HG03378 (cell line): ENCODE measurements at regions not wholly inside any gene's neighbourhood (a gene's known extent, or its start where the extent isn't known, plus 50 kb on each side); places are given as distances from the start of the nearest gene placed in this dataset.

Experiments
- ATAC-seq: cut with Tn5 transposase; IDR thresholded peaks from one replicate; pipeline ENCODE4 v1.9.1; 2021; ENCODE audit warnings: mild to moderate bottlenecking, moderate library complexity; ENCODE audit not compliant: unreplicated experiment

DNA sequence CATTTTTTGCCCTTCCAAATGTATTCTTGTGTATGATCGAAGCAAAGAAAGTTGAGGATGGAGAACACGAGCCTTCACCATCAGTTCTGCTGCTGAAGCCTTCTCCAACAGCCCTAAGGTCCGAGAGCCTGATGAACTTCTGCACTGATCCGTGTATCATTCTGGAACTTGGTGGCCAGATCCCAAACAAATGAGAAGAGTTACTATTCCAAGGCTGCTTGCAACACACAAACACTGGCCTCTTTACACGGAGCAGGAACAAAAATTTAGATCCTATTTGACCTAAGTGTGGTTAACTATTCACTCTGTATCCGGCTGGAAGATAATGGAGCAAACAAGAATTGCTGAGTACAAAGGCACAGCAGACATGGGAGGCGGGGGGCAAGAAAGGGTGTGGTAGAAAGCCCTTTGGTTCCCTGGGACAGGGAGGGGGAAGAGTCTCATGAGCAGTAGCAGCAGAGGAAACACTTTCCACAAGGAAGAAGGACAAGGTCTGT lies 282.9 kb downstream of the SOX9 start:
- ATAC-seq = no peak

DNA sequence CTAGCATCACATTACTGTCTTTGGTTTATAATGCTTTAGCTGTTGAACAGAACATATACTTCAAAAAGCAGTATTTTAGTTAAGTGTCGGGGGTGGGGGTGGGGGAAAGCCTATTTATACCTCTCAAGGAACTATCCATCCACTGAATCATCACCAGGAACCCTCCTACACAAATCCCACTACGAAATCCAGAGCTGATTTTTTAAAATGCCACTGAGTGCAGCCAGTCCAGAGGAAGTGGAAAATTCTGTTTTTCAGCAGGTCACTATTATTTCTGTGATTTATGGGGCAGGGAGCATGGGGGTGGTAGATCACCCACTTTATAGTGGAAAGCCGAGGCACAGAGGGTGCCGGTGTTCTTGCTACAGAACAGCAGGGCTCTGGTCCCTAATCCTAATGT lies 284.1 kb downstream of the SOX9 start:
- ATAC-seq = no peak

DNA sequence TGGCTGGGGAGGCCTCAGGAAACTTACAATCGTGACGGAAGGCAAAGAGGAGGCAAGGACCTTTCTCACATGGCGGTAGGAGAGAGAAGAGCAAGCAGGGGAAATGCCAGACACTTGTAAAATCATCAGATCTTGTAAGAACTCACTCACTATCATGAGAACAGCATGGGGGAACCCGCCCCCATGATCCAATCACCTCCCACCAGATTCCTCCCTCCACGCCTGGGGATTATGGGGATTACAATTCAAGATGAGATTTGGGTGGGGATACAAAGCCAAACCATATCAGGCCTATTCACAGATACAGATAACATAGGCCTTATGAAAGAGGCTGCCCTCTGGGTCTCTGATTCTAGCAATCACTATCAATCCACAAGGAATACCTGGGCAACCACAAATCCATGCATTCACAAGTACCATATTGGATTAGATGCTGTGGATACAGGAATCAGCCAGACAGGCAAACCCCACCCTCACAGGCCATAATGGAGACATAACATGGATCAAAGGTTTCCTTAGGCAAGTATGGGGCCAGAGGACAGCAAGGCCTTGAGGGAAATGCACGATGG lies 284.9 kb downstream of the SOX9 start:
- no peak for ATAC-seq

DNA sequence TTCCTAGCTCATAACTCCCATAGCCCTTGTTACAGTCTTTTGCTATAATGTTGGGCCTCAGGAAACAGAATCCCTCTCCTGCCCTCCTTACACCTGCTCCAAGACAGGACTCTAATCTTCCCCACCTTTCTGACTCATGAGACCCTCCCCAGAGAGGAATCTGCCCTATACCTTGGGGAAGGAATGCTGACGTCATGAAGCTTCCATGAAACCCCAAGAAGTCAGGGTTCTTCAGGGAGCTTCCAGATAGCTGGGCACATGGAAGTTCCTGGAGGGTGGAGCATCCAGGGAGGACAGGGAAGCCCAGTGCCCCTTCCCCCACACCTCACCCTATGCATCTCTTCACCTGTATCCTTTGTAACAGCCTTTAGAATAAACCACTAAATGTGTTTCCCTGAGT lies 285.7 kb downstream of the SOX9 start:
- ATAC-seq = no peak

DNA sequence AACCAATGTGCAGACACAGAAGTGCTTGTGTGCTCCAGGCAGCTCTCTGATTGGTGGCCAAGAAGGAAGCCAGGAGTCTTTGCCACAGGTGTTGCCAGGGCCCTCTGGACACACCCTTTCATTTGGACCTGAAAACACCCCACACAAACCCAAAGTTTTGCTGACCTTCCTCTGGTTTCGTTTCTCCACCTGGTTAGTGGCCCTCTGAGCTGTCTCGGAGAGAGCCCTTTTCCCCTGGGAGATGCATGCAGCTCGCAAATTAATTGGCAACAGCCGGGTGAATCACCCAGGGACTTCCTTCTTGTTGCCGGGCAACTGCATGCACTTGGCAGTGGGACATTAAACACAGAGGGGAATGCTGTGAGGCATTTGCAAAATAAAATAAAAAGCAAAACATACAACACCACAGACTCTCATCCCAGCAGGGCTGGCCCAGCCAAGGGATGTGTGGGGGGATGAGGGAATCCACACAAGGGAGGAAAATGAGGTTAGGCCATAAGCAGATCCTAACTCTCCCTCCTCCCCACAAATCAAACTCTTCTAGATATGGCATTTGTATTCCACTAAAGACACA lies 286.6 kb downstream of the SOX9 start:
- peak; percentile 91 for ATAC-seq

DNA sequence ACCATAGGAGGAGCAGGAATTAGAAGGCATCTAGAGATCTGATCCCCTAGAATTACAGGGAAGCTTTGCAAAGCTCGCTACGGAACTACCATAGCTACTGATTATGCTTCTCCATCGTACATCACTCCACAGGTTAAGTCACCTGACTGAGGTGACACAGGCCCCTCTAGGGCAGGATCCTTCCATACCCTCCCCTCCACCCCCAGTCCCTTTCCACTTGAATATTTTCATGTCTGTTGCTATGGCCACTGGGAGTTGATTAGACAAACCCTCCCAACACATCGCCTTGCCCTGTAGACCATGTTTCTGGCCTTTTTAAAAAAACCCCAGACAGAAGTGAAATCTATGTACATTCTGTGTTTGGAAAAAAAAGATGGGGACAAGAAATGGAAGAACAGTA lies 287.1 kb downstream of the SOX9 start:
- ATAC-seq = no peak

DNA sequence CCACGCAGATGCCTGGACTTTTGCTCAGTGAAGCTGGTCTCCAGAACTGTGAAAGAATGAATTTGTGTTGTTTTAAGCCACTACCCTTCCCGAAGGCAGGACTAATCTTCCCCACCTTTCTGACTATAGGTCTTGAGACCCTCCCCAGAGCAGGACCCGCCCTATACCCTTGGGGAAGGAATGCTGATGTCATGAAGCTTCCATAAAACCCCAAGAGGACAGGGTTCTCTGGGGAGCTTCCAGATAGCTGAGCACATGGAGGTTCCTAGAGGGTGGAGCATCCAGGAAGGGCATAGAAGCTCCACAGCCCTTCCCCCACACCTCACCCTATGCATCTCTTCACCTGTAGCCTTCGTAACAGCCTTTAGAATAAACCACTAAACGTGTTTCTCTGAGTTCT lies 287.8 kb downstream of the SOX9 start:
- no peak for ATAC-seq

DNA sequence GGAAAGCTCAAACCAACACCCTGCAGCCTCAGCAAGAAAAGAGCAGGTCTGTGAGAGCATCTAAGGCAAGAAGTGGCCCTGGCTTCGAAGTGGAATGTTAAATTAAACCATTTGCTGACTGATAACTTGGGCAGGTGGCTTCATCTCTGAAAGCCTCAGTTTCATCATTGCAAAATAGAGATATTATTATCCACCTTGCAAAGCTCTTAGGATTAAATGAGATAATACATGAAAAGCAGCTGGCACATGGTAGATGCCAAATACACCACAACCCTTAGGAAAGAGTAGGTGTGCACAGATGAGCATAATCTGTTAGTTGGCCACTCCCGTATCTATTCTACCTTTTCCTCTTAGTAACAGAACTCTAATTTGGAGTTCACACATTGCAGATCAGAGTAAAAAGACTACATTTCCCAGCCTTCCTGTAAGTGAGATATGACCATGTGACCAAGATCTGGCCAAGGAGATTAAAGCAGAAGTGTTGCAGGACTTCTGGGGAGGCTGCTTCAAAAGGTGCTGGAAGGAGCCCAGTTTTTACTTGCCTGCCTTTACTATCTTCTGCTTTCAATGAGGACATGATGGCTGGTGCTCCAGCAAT lies 288.7 kb downstream of the SOX9 start:
- ATAC-seq = peak; percentile 46

DNA sequence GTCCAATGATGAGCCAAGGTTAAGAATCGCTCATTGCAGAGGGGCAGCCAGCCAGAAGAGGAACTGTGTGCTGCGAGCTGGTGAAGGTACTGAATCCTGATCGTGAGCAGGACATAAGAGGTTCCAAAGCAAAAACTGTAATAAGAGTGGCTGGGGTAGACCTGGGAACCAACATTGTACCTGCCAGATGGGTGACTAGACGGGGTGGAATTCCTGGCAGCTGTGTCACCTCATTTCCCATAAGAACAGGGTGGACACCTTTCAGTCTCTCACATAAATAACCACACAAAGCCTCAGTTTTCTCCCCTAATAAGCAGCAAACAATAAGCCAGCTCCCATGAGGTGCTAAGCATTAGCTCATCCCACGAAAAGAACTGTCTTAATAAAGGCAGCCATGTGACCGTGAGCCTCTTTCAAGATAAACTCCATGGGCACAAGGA lies 290.3 kb downstream of the SOX9 start:
- no peak for ATAC-seq

DNA sequence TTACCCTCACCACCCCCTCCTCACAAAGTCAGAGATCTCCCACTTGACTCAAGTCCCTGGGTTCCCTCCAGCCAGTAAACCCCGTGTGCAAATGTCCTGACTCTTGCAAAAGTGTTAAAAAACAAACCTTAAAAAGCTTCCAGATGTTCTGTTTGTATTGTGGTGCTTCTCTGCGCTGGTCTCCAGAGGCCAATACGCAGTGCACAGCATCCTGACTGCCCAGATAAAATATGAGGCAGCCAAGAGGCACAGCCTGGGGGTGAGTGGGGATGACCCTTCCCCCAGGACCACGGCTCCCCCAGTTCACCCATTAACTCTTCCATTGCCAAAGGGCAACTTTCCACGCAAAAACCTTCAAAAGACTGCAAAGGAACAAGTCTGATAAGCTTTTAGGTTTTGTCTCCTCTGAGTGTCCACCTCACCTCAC lies 291.8 kb downstream of the SOX9 start:
- no peak for ATAC-seq

DNA sequence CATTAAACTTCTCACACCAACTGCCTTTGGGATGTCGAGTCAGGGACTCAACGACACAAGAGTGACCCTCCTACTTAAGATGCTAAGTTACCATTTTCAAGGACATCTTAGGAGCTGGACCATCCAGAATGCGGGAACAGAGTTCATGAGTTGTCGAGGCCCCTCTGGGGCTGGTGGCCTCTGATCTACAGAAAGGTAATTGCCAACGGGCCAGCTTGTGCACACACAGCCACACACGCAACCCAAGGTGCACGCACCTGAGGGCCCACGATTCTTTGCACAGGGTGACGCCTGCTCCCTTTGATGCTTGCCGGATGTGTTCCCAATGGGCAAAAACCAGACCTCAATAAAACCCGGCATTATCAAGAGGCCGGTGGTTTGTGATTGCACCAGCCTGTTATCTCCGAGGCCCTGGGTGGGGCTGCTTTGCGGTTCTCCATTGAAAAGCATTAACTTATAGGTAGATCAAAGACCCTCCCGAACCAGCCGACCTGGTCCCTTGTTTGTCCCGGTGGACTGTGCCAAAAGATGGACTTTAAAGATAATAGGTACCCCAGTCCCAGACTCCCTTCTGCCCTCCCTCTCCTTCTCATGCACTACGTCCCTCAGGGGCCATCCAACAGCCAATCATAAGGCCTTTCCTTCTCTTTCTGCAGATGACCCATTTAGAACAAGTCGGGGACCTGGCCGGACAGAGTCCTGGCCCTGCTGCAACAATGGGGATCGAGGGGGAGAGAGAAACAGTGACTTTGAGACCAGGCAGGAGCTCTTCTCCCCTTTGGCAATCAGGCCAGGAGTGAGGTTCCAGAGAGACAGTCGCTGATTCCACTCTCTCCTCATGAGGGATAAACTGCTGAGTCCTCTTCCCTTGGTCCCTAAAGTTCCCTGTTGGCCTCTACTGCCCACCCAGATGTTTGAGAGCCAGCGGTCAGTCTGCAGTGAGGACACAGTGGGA lies 292.5 kb downstream of the SOX9 start:
- no peak for ATAC-seq

DNA sequence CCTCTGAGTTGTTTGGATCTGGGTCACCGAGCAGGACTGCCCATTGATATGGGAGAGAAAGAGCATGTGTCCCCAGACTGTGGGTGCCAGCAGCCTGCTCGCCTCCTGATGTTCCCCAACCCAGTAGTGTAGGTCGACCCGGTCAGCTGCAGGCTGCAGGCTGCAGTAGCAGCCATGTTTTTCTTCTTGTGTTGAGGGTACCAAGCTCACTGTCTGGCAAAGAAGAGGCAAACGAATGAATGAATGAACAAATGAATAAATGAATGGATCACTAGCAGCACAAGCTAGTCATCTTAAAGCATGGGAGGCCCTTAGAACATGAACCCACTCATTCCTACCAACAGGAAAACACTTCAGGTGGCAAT lies 293.2 kb downstream of the SOX9 start:
- no peak for ATAC-seq

DNA sequence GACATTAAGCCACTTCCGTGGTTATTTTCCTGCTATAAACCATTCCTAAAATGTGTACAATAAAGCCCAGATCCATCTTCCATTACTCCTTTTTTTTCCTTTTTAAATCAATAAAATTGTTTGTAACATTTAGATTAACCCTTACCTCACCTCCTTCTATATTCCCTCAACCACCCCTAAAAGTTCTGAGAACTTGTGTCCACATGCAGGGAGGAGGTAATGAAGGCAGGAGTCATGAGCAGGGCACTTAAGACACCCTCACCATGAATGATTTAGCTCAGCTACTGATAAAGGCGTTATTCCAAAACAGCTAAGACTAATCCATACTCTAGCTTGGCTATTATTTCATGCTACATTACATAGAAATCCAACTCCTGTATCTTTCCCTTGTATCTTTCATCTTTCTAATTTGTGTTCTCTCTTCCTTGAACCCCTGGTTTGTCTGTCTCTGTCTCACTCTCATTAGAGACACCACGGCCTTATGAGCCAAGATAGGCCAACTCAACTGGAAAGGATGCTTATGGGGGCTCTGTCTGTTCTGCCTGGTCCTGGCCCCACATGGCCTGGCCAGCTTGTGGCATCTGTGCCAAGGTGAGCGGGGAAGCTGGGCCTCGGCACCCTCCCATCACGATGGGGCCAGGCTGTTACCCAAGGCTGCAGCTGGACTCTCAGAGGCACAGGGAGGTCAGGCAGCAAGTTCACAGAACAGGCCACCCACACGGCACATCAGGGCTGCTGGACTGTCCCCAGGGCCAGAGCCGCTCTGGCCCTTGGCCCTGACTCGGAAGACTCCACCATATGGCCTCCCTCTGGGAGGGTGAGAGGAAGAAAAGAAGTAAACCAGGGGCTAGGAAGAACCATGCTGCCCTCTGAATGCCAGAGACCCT lies 294.4 kb downstream of the SOX9 start:
- no peak for ATAC-seq

DNA sequence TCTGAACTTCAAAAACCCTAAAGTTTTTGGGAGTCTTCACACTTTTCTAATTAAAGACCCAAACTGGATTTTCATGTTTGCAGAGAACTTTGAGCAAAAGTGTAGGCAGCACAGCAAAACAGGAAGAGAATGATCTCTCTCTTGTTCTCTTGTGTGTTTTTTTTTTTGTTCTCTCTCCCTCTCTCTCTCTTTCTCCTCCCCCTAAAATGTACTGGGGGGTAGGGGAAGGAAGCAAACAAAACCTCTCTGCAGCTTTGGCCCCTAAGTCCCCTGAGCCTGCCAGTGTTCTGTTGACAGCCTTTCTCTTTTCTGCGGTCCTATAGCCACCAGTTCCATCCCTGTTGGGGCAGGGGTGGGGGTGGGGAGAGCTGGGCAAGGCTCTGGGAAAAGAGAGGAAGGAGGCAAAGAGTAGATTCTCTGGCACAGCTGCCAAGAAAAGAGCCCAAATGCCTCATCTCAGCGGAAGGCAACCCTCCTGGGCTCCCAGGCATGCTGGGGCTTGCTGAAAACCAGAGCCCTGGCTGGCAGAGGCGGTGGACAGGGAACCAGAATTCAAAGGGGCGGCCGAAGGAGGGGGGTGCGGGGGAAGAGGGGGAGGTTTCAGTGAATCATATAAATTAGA lies 295.3 kb downstream of the SOX9 start:
- ATAC-seq = no peak

DNA sequence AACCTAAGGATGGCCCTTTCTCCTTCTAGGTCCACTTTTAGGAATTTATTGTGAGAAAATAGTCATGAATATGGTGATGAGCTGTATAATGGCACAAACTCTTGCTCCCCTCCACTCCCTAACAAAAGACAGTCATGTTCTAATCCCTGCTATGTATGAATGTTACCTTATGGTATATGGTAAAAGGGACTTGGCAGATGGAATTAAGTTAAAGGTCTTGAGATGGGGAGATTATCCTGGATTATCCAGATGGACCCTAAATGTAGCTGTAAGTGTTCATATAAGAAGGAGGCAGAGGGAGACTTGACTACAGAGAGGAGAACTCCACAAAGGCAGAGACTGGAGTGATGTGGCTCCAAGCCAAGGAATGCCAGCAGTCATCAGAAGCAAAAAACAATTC lies 296.1 kb downstream of the SOX9 start:
- ATAC-seq = no peak

DNA sequence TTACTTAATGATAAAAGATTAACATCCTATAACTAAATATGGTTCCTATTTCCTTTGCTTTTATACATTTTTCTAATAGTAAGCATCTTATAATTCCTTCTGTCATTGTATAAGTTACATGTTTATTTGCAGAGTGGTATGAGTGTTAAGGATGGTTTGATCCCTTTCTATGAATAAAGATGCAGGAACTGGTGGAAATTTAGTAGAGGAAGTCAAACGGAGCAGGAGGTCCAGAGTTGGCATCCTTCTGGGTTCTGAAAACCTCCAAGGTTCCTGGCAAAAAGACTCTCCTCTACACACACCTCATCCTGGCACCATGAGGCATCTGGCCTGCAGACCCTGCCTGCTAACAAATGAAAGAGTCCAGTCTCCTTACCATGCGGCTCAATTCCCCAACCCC lies 296.8 kb downstream of the SOX9 start:
- ATAC-seq = no peak

DNA sequence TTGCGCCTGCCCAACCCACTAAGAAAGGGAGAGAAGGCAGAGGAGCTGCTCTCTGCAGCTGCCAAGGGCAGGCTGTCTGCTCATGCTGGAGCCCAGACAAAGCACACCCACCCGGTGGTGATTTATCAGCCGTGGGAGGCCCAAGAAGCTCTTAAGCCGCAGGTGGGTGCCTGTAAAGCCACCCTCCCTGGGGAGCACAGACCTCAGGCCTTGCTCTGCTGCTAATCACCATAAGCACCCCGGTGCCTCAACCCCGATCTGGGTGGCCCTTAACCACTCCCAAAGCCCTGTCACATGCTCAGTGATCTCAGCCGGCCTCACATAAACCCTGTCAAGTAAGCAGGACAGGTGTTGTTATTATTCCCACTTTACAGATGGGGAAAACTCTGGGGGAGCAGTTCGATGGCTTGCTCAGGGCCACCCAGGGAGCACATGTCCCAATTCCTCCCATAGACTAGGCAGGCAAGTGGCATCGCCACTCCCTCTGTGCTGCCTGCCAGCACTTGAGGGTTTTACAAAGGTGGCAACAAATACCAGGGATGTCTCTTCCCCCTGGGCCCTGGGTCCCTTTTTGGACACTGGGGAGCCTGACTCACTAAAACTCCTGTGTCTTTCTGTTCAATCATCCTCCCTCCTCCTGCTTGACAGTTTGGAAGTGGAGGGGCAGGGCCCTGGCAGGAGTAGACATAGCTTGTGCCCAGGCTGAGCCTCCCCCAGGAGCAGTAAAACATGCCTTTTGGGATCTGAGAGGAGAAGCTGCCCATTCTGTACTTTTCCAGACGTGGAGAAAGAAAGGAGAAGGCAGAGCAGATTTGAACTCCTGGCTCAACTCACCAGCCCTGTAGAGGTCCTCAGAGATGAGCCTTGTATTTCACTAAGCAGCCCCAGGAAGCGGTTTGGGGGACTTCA lies 299.3 kb downstream of the SOX9 start:
- peak; percentile 55 for ATAC-seq

DNA sequence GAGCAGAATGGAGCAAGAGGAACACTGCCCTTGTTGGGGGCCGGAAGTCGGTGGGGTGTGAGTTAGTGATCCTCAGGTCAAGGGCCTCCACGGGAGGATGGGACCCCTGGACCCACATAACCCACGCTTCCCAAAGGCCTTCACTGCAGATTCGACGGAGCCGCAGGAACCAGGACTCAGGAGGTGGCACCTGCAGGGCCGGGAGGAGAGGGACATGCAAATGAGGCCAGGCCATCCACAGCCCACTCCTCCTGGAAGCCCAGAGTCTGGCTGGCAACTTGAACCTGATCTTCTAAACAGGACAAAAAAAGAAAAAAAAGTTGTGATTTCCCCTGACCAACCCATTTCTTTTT lies 299.9 kb downstream of the SOX9 start:
- no peak for ATAC-seq
